ENCODE measurements at regions not wholly inside any gene's neighbourhood (a gene's known extent, or its start where the extent isn't known, plus 50 kb on each side); places are given as distances from the start of the nearest gene placed in this dataset.

DNA sequence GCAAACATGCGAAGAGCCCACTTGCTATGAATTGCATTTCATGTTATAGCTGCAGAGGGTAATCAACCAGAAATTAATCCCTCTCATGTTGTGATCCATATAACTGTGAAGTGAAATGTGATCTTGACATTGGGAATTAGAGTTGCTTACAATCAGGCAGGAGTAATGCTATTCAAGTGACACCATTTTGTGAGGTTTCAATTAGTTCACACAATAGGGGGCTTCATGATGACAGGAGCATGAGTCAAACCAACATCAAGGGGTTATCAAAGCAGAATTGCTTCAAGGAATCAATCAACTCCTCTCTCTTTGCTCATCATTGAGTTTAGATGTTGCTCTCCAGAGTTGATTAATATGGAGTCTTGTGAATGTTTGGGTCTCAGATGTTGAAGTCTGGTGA is 1585.2 kb upstream of the TENM4 start:
- TF ChIP-seq, protein P1, sequence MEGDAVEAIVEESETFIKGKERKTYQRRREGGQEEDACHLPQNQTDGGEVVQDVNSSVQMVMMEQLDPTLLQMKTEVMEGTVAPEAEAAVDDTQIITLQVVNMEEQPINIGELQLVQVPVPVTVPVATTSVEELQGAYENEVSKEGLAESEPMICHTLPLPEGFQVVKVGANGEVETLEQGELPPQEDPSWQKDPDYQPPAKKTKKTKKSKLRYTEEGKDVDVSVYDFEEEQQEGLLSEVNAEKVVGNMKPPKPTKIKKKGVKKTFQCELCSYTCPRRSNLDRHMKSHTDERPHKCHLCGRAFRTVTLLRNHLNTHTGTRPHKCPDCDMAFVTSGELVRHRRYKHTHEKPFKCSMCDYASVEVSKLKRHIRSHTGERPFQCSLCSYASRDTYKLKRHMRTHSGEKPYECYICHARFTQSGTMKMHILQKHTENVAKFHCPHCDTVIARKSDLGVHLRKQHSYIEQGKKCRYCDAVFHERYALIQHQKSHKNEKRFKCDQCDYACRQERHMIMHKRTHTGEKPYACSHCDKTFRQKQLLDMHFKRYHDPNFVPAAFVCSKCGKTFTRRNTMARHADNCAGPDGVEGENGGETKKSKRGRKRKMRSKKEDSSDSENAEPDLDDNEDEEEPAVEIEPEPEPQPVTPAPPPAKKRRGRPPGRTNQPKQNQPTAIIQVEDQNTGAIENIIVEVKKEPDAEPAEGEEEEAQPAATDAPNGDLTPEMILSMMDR (IDR thresholded peaks at IDR 0.05; ENCODE audit: insufficient read depth, low read depth, low read length), result no peak
- Histone ChIP-seq H3K27me3 (ENCODE audit: control insufficient read depth, insufficient read depth, low read length) (no peaks in the 10 kb centered on the region), H3K4me3 (ENCODE audit: low read depth, low read length) (no peak overlapping the region), H3K36me3 (ENCODE audit: control insufficient read depth, insufficient read depth, low read length) (no peaks in the 10 kb centered on the region)
- POLR2A ChIA-PET, result no interaction called here
- DNase-seq (ENCODE audit: low read depth), result no peak
- CTCF ChIA-PET, result no interaction called here

DNA sequence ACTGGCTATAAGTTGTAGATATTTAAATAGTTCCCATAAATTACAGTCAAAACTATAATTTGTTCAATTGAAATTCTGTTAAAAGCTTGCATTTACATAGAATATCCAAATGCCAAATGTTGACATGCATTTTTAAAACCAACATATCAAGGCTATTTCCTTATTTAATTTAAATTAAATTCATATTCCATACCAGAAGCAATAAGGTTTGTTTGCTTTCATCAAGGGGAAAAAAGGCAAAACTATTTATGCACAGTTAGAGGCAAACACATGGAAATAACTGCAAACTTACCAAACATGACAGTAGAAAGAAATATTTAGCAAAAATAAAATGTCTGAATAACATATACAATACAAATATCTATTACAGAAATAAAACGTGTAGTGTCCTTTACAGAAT is 1581.2 kb upstream of the TENM4 start:
- Histone ChIP-seq H3K27me3 (ENCODE audit: control insufficient read depth, insufficient read depth, low read length) (no peaks in the 10 kb centered on the region), H3K4me3 (ENCODE audit: low read depth, low read length) (no peak overlapping the region), H3K36me3 (ENCODE audit: control insufficient read depth, insufficient read depth, low read length) (no peaks in the 10 kb centered on the region)
- no peak for DNase-seq (ENCODE audit: low read depth)
- CTCF ChIA-PET, result no interaction called here
- POLR2A ChIA-PET, result no interaction called here
- TF ChIP-seq, protein P1 (IDR thresholded peaks at IDR 0.05; ENCODE audit: insufficient read depth, low read depth, low read length), result no peak

DNA sequence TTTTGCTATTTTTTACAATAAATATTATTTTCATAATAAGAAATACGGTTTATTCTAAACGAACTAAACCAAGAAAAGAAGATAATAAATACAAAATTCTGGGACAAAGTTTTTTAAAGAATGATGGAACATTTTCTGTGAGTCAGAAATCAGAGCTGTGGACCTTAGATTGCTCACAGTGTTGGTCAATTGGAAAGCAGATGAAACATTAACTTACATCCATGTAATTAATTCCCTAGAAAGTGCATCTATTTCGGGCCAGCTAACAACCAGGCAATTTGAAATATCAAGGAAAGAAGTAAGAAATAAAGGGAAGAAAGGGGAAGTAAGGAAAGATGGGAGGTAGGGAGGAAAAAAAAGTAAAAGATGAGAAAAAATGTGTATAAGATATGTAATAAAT is 1569.8 kb upstream of the TENM4 start:
- CTCF ChIA-PET, result no interaction called here
- POLR2A ChIA-PET, result no interaction called here

DNA sequence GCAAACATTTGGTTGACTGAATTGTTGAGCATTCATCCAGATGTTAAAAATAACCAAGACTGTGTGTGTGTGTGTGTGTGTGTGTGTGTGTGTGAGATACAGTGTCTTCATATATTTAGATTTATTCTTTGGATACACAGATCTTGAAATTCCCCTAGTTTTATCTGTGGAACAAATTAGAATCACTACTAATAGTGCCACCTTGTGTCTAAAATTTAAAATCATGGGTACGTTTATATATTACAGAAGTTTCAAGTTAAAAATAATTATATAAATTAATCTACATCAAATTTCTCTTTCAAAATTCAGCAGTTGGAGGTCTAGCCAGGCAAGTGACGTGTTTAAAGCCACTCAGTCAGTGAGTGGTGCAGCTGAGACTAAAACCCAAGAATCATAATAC is 1566.2 kb upstream of the TENM4 start:
- DNase-seq (ENCODE audit: low read depth), result no peak
- POLR2A ChIA-PET, result no interaction called here
- Histone ChIP-seq H3K27me3 (ENCODE audit: control insufficient read depth, insufficient read depth, low read length) (no peaks in the 10 kb centered on the region), H3K36me3 (ENCODE audit: control insufficient read depth, insufficient read depth, low read length) (no peaks in the 10 kb centered on the region), H3K4me3 (ENCODE audit: low read depth, low read length) (no peak overlapping the region)
- TF ChIP-seq, protein P1 (IDR thresholded peaks at IDR 0.05; ENCODE audit: insufficient read depth, low read depth, low read length), result no peak
- CTCF ChIA-PET, result no interaction called here

More for the DNA sequence above, 1569.8 kb upstream of the TENM4 start:
- DNase-seq (ENCODE audit: low read depth), result no peak
- Histone ChIP-seq H3K4me3 (ENCODE audit: low read depth, low read length) (no peak overlapping the region), H3K36me3 (ENCODE audit: control insufficient read depth, insufficient read depth, low read length) (no peaks in the 10 kb centered on the region), H3K27me3 (ENCODE audit: control insufficient read depth, insufficient read depth, low read length) (no peaks in the 10 kb centered on the region)
- TF ChIP-seq, protein P1 (IDR thresholded peaks at IDR 0.05; ENCODE audit: insufficient read depth, low read depth, low read length), result no peak

DNA sequence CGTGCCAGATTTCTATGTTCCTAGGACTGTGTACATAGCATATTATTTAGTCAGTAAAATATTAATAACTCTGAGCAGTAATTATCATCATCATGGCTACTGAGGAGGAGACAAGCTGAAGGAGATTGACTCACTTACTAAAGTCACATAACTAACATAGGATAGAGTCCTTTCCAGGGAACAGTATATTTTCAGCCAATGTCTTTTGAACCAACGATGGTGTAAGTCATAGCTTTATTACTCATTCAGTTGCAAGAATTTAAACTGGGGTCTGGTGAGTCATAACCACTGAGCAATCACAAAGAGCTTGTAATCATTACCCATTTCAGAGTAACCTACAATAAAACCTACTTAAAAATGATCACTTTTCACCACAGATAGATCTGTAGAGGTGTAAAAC is 1564.8 kb upstream of the TENM4 start:
- ChIA-PET POLR2A (no interaction called here), CTCF (no interaction called here)
- peak; percentile 11 for DNase-seq (ENCODE audit: low read depth)
- TF ChIP-seq, protein P1 (IDR thresholded peaks at IDR 0.05; ENCODE audit: insufficient read depth, low read depth, low read length), result no peak
- H3K4me3 ChIP-seq (ENCODE audit: low read depth, low read length), result no peak overlapping the region
- H3K27me3 ChIP-seq (ENCODE audit: control insufficient read depth, insufficient read depth, low read length), result no peaks in the 10 kb centered on the region
- H3K36me3 ChIP-seq (ENCODE audit: control insufficient read depth, insufficient read depth, low read length), result no peaks in the 10 kb centered on the region
